ENCODE measurements at regions not wholly inside any gene's neighbourhood (a gene's known extent, or its start where the extent isn't known, plus 50 kb on each side); places are given as distances from the start of the nearest gene placed in this dataset.

DNA sequence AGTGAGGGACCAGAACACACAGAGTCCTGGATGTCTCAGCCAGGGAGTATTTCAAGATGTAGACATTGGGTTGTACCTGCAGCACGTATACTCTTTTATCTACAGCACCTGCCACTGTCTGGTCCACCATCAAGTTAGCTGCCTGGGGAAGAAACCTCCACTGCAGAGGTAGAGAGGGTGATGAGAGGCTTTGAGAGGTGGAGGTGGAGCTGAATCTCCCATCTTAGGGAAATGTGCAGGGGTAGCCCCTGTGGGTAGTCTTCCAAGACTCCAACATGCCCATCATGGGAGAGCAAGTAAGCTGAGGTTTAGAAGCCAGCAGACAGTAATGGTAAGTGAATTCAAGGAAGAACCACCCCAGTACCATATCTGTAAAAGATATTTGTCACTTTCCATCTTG, 93.3 kb upstream of the CELF4 start:
- TF ChIP-seq CTCF (conservative IDR thresholded peaks at IDR 0.05; ENCODE audit: low read depth, low read length) (no peak), EZH2 (IDR thresholded peaks at IDR 0.05; ENCODE audit: low read length, unreplicated experiment) (no peak), EZH2phosphoT487 (IDR thresholded peaks at IDR 0.05; ENCODE audit: borderline replicate concordance, low read length) (no peak)
